Testis (tissue), 2 donors: ENCODE measurements at regions not wholly inside any gene's neighbourhood (a gene's known extent, or its start where the extent isn't known, plus 50 kb on each side); places are given as distances from the start of the nearest gene placed in this dataset.

Source experiments
- DNase-seq: peaks from one replicate; pipeline ENCODE4 v3.0.0-alpha.2; 2019
- H3K27ac ChIP-seq, 2 donors: fragments of 200-600 bp; sonication (generic); one replicate each; pipeline ENCODE4 v1.5.1; 2019
- H3K27me3 ChIP-seq: fragments of 200-600 bp; sonication (generic); one replicate; pipeline ENCODE4 v1.5.1; 2019
- H3K36me3 ChIP-seq: fragments of 200-600 bp; sonication (generic); one replicate; pipeline ENCODE4 v1.5.1; 2017; ENCODE audit warnings: low read depth; ENCODE audit errors: missing control alignments
- H3K4me1 ChIP-seq: fragments of 200-600 bp; sonication (generic); one replicate; pipeline ENCODE4 v1.5.1; 2019
- H3K4me3 ChIP-seq, 2 donors: fragments of 200-600 bp; sonication (generic); one replicate each; pipeline ENCODE4 v1.5.1; 2017 to 2019
- H3K9me3 ChIP-seq: fragments of 200-600 bp; sonication (generic); one replicate; pipeline ENCODE4 v1.5.1; 2017
- CTCF ChIP-seq, 3 experiments: fragments of 450-650 bp in 2 of 3; fragments of 200-600 bp in 1 of 3; sonication (generic) in 1 of 3; IDR thresholded peaks; one replicate each; pipeline ENCODE4 v1.5.1; 2016 to 2019; ENCODE audit warnings: antibody characterized with exemption in 3 of 3, mild to moderate bottlenecking in 2 of 3, moderate library complexity in 1 of 3
- POLR2A ChIP-seq: fragments of 450-650 bp; IDR thresholded peaks from one replicate; pipeline ENCODE4 v1.6.1; 2017; ENCODE audit warnings: antibody characterized with exemption, mild to moderate bottlenecking, moderate library complexity
- WGBS, 2 donors: methylation state at CpG; one replicate each; pipeline ENCODE4 v1.1.5; 2018; 5-methylcytosine and 5-hydroxymethylcytosine counted together
- intact Hi-C: fragments of 100-400 bp; cut with DNase I; formaldehyde crosslinking; loops from one replicate; pipeline ENCODE4 v1.15.1; 2023; ENCODE audit warnings: low total_unique reads

GRCh38 chr6:165974817-165975216, 192.8 kb downstream of the TBXT start:
- intact Hi-C loops: no loop called here
- H3K36me3 ChIP-seq: no peaks in the 10 kb centered on the region
- 78 to 84% methylated on average over 7 of the region's 7 CpGs for WGBS, 2 donors
- no peaks in the 10 kb centered on the region for H3K27me3 ChIP-seq
- DNase-seq: no peak
- TF ChIP-seq CTCF (IDR thresholded peaks at IDR 0.05): no peak
- no peak for TF ChIP-seq POLR2A
- no peak overlapping the region for H3K27ac ChIP-seq
- H3K4me1 ChIP-seq: no peaks in the 10 kb centered on the region
- H3K4me3 ChIP-seq: no peak overlapping the region
- no peaks in the 10 kb centered on the region for H3K9me3 ChIP-seq

- DNase-seq: no peak
- TF ChIP-seq CTCF (IDR thresholded peaks at IDR 0.05): no peak
- no peak for TF ChIP-seq POLR2A
- intact Hi-C loops: no loop called here
- H3K36me3 ChIP-seq: no peaks in the 10 kb centered on the region
- H3K27me3 ChIP-seq: no peaks in the 10 kb centered on the region
- H3K4me3 ChIP-seq: no peak overlapping the region
- WGBS, 2 donors: 90 to 94% methylated on average over 7 of the region's 7 CpGs
- no peaks in the 10 kb centered on the region for H3K4me1 ChIP-seq
- H3K27ac ChIP-seq: no peak overlapping the region
- H3K9me3 ChIP-seq: no peaks in the 10 kb centered on the region
These were observed 194.2 kb downstream of the TBXT start for GRCh38 chr6:165973473-165973872.

- no peak for TF ChIP-seq POLR2A
- no peak for TF ChIP-seq CTCF (IDR thresholded peaks at IDR 0.05)
- no peaks in the 10 kb centered on the region for H3K9me3 ChIP-seq
- H3K4me1 ChIP-seq: no peaks in the 10 kb centered on the region
- intact Hi-C loops: no loop called here
- no peak for DNase-seq
- no peaks in the 10 kb centered on the region for H3K36me3 ChIP-seq
- 76 to 80% methylated on average over 12 of the region's 12 CpGs for WGBS, 2 donors
- no peak overlapping the region for H3K27ac ChIP-seq
- no peak overlapping the region for H3K4me3 ChIP-seq
- no peaks in the 10 kb centered on the region for H3K27me3 ChIP-seq
These were observed 195.4 kb downstream of the TBXT start for GRCh38 chr6:165972139-165972802.

- TF ChIP-seq POLR2A (no peak), CTCF (IDR thresholded peaks at IDR 0.05) (no peak)
- intact Hi-C loops: no loop called here
- DNase-seq: no peak
- Histone ChIP-seq H3K36me3 (no peaks in the 10 kb centered on the region), H3K4me3 (no peak overlapping the region), H3K27ac (no peak overlapping the region), H3K27me3 (no peaks in the 10 kb centered on the region), H3K4me1 (no peaks in the 10 kb centered on the region), H3K9me3 (no peaks in the 10 kb centered on the region)
- 73 to 78% methylated on average over 4 of the region's 4 CpGs for WGBS, 2 donors
These were observed 196.4 kb downstream of the TBXT start for GRCh38 chr6:165971202-165971601.

- H3K4me3 ChIP-seq: no peak overlapping the region
- 91 to 92% methylated on average over 4 of the region's 4 CpGs for WGBS, 2 donors
- no peak overlapping the region for H3K27ac ChIP-seq
- H3K36me3 ChIP-seq: no peaks in the 10 kb centered on the region
- H3K27me3 ChIP-seq: no peaks in the 10 kb centered on the region
- no peaks in the 10 kb centered on the region for H3K4me1 ChIP-seq
- DNase-seq: no peak
- intact Hi-C loops: no loop called here
- no peaks in the 10 kb centered on the region for H3K9me3 ChIP-seq
- TF ChIP-seq CTCF (IDR thresholded peaks at IDR 0.05): no peak
- TF ChIP-seq POLR2A: no peak
These were observed 197.7 kb downstream of the TBXT start for GRCh38 chr6:165970001-165970400.
